ENCODE measurements at regions not wholly inside any gene's neighbourhood (a gene's known extent, or its start where the extent isn't known, plus 50 kb on each side); places are given as distances from the start of the nearest gene placed in this dataset.

DNA sequence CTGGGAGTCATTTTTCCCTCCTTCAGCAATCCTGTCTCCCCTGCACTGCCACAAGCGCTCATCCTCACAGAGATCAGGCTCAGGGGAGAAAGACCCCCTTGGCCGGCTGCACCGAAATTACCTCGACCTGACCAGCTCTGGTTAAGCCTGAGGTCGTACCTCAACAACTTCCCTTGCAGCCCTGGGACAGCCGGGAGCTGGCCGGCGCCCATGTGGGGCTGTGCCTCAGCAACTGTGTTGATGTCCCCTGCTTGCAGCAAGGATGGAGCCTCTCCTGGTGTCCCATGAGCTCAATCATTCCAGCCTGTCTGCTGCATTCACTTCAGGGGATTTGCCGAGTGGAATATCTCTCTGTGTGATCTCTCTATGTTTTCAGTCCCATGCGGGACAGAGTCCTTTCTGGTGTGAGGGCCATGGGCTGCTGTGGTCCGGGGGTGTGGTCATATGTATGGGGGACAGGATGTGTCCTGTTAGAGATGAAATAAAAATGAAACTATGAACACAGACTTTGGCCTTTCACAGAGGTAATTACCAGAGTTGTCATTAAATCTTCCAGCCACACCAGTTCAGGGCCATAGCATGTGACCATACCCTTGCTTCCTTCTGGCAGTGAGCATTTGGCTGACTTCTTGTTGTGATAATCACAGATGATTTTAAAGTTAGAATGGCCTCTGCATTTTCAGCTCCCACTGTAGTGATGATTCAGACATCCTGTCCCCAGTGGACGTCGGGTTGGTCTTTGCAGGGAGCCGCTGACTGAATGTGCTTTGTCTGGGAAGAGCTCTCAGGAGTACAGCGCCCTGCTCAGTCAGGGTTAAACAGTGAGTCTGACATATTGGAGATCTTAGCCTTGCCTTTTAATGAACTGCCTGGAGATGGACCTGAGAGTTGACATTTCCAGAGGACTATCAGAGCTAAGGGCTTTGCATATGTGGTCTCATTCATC lies 405.9 kb downstream of the AACS start:
- CTCF ChIA-PET = no interaction called here
- no peak overlapping the region for H3K4me3 ChIP-seq (ENCODE audit: low read depth, low read length)
- no peak for DNase-seq (ENCODE audit: low read depth, low spot score)
- no peak for TF ChIP-seq CTCF (IDR thresholded peaks at IDR 0.05; ENCODE audit: insufficient read depth, low read length, missing control alignments)
- POLR2A ChIA-PET = no interaction called here

DNA sequence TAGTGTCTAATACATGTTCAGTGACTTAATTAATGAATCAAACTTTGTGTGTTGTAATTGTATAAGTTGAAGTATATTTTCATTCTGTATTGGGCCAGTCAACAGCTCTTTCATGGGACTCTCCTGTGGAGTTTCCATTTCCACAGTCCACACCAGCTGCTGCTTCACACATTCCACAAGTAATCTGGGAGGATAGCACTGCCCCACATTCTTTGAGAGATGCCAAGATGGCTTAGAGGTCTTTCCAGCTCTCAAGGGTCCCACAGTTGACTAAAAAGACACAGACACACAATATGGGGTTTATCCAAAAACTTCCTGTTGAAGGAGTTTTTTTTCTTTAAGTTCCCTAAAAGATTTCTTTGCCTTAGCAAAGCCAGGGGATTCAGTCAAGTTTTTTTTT lies 408.3 kb downstream of the AACS start:
- H3K4me3 ChIP-seq (ENCODE audit: low read depth, low read length) = no peak overlapping the region
- ChIA-PET POLR2A (no interaction called here), CTCF (no interaction called here)
- no peak for DNase-seq (ENCODE audit: low read depth, low spot score)
- no peak for TF ChIP-seq CTCF (IDR thresholded peaks at IDR 0.05; ENCODE audit: insufficient read depth, low read length, missing control alignments)

DNA sequence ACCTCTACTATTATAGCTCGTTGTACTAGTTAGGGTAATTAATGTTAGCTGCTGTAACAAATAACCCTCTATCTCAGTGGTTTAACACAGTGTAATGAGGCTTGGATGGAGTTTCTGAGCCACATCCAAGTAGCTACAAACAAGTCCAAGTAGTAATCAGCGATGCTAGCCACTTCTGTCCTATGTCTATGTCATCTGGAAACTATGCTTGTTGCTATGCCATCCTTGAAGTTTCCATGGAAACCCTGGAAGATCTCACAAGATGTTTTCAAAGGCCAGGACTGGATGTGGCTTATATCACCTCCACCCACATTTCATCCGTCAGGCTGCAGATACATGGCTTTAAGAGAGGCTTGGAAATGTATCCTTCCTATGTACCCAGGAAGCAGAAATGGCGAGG lies 422.1 kb downstream of the AACS start:
- CTCF ChIA-PET = no interaction called here
- no peak overlapping the region for H3K4me3 ChIP-seq (ENCODE audit: low read depth, low read length)
- POLR2A ChIA-PET = no interaction called here
- DNase-seq (ENCODE audit: low read depth, low spot score) = no peak
- no peak for TF ChIP-seq CTCF (IDR thresholded peaks at IDR 0.05; ENCODE audit: insufficient read depth, low read length, missing control alignments)

DNA sequence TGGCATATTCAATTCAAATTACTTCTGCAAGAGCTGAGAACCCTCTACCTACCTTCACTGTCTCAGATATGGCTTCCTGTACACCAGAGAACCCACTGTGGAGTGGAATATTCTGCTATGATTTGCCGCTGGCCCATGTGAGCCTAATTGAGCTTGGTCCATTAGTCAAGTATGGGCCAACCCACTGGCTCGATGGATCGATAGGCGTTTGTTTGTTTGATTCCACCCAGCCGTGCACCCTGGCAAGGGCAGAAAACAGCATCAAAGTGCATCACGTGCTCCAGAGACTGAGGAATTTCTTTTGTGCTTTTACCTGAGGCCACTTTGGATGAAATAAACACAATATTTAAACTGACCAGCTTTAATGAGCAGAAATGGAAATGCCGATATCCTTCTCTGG lies 426.3 kb downstream of the AACS start:
- ChIA-PET CTCF (no interaction called here), POLR2A (no interaction called here)
- TF ChIP-seq CTCF (IDR thresholded peaks at IDR 0.05; ENCODE audit: insufficient read depth, low read length, missing control alignments) = no peak

DNA sequence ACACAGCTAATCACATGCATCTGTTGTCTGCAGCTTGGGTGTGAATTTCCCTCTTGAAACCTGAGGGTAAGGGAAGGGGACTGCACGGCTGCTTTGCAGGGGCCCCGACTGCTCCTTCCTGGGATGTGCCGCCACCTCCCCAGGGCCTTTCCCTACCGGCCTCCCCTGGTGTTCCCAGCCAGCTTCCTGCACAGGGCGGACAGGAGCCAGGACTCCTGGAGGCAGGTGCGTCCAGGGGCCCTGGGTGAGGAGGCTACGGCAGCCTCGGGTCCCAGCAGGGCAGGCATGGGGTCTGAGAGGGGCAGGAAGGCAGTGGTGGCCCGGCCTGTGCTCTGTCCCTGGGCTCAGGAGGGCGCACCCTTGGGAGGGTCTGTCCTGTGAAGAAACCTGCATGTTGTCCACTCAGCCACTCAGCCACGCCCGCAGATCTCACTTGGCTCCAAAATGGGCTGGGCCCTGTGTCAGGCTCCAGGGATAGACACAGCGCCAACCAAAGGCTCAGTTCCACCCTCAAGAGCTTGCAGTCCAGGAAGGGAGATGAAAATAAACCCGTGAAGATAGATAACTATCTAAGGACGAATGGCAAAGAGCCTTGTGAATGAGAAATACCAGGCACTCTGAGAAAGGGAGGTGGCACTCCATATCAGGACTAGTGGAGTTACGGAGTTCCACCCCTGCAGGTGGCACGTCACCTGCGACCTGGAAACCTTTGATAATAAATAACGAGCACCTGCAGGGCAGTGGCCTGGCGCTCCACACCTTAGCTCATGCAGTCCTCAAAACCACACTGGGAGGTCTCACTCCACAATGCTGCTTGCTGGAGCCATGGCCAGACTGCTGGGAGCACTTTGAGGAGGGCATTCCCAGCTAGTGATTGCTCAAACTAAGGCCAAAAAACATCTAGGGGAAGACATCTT lies 427.4 kb downstream of the AACS start:
- no peak for TF ChIP-seq CTCF (IDR thresholded peaks at IDR 0.05; ENCODE audit: insufficient read depth, low read length, missing control alignments)
- ChIA-PET CTCF (no interaction called here), POLR2A (no interaction called here)
- H3K4me3 ChIP-seq (ENCODE audit: low read depth, low read length) = no peak overlapping the region
- DNase-seq (ENCODE audit: low read depth, low spot score) = no peak

More for the DNA sequence above, 426.3 kb downstream of the AACS start:
- no peak for DNase-seq (ENCODE audit: low read depth, low spot score)
- H3K4me3 ChIP-seq (ENCODE audit: low read depth, low read length) = no peak overlapping the region

DNA sequence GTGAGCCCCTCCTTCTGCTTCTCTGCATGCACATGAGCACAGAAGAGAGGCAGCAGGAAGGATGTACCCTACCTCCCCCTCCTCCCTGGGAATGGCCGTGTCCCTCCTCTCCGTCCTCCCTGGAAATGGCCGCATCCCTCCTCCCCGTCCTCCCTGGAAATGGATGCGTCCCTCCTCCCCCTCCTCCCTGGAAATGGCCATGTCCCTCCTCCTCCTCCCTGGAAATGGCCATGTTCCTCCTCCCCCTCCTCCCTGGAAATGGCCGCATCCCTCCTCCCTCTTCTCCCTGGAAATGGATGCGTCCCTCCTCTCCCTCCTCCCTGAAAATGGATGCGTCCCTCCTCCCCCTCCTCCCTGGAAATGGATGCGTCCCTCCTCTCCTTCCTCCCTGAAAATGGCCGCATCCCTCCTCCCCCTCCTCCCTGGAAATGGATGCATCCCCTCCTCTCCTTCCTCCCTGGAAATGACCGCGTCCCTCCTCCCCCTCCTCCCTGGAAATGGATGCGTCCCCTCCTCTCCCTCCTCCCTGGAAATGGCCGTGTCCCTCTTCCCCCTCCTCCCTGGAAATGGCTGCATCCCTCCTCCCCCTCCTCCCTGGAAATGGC lies 428.6 kb downstream of the AACS start:
- TF ChIP-seq CTCF (IDR thresholded peaks at IDR 0.05; ENCODE audit: insufficient read depth, low read length, missing control alignments) = no peak
- H3K4me3 ChIP-seq (ENCODE audit: low read depth, low read length) = no peak overlapping the region
- DNase-seq (ENCODE audit: low read depth, low spot score) = no peak
- POLR2A ChIA-PET = no interaction called here
- CTCF ChIA-PET = no interaction called here
